ENCODE measurements at regions not wholly inside any gene's neighbourhood (a gene's known extent, or its start where the extent isn't known, plus 50 kb on each side); places are given as distances from the start of the nearest gene placed in this dataset.

DNA sequence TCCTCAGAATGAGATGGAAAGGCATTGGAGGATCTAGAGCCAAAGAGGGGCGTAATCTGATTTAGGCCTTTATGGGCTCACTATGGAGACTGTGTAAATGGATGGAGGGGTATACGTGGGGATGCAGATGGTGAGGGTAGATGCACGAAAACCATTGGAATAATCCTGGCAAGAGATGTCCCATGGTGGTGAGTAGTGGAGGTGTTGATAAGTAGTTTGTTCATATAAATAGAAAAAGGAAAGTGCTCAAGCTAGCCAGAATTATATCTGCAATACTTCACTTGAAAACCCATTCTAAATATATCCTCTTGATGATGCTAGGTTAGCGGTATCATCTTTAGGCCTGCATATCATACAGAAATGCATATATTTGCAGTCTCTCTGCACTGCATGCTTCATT lies 459.7 kb downstream of the CDH2 start:
- no peak for DNase-seq (ENCODE audit: low read depth)
- Histone ChIP-seq H3K27me3 (ENCODE audit: control insufficient read depth, insufficient read depth, low read length) (no peaks in the 10 kb centered on the region), H3K36me3 (ENCODE audit: control insufficient read depth, insufficient read depth, low read length) (no peaks in the 10 kb centered on the region), H3K4me3 (ENCODE audit: low read depth, low read length) (no peak overlapping the region)
- FAIRE-seq: no peak
- TF ChIP-seq, protein P1, sequence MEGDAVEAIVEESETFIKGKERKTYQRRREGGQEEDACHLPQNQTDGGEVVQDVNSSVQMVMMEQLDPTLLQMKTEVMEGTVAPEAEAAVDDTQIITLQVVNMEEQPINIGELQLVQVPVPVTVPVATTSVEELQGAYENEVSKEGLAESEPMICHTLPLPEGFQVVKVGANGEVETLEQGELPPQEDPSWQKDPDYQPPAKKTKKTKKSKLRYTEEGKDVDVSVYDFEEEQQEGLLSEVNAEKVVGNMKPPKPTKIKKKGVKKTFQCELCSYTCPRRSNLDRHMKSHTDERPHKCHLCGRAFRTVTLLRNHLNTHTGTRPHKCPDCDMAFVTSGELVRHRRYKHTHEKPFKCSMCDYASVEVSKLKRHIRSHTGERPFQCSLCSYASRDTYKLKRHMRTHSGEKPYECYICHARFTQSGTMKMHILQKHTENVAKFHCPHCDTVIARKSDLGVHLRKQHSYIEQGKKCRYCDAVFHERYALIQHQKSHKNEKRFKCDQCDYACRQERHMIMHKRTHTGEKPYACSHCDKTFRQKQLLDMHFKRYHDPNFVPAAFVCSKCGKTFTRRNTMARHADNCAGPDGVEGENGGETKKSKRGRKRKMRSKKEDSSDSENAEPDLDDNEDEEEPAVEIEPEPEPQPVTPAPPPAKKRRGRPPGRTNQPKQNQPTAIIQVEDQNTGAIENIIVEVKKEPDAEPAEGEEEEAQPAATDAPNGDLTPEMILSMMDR (IDR thresholded peaks at IDR 0.05; ENCODE audit: insufficient read depth, low read length, severe bottlenecking): no peak

DNA sequence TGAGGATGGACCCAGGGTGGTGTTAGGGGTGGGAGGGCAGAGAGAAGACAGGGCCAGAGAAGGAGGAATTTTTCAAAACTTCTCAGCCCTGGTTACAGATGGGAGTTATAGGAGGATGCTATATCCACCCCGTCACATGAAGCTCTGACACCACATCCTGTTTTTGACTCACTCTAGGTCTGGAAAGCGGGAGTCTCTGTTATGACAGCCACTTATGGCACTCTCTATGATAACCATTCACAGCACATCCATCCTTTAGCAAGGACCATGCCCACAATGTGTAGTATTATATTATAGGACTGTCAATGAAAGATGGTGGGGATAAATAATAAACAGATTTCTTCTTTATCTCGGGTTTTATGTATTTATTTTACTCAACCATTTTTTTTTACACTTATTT lies 461.2 kb downstream of the CDH2 start:
- H3K36me3 ChIP-seq (ENCODE audit: control insufficient read depth, insufficient read depth, low read length): no peaks in the 10 kb centered on the region
- no peak for FAIRE-seq

DNA sequence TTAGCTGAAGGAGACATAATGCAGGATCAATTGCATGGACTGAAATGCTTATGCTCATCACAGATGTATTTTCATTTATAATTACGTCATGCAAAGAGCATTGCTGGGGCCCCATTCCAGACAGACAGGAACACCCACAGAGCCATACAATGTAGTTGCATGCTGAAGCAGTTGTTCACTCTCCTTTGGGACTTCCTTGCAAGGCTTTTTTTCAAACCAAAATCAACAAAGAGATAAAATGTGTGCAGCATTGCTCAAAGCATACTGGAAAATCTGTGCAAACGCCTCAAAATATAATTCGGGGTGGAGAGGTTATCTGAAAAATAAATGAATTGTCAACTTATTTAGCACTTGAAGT lies 463.2 kb downstream of the CDH2 start:
- H3K4me3 ChIP-seq (ENCODE audit: low read depth, low read length): no peak overlapping the region
- no peaks in the 10 kb centered on the region for H3K27me3 ChIP-seq (ENCODE audit: control insufficient read depth, insufficient read depth, low read length)
- no peaks in the 10 kb centered on the region for H3K36me3 ChIP-seq (ENCODE audit: control insufficient read depth, insufficient read depth, low read length)
- TF ChIP-seq, protein P1 (IDR thresholded peaks at IDR 0.05; ENCODE audit: insufficient read depth, low read length, severe bottlenecking): no peak
- FAIRE-seq: no peak
- DNase-seq (ENCODE audit: low read depth): peak; percentile 10

More for the DNA sequence above, 461.2 kb downstream of the CDH2 start:
- Histone ChIP-seq H3K4me3 (ENCODE audit: low read depth, low read length) (no peak overlapping the region), H3K27me3 (ENCODE audit: control insufficient read depth, insufficient read depth, low read length) (no peaks in the 10 kb centered on the region)
- TF ChIP-seq, protein P1 (IDR thresholded peaks at IDR 0.05; ENCODE audit: insufficient read depth, low read length, severe bottlenecking): no peak
- no peak for DNase-seq (ENCODE audit: low read depth)

DNA sequence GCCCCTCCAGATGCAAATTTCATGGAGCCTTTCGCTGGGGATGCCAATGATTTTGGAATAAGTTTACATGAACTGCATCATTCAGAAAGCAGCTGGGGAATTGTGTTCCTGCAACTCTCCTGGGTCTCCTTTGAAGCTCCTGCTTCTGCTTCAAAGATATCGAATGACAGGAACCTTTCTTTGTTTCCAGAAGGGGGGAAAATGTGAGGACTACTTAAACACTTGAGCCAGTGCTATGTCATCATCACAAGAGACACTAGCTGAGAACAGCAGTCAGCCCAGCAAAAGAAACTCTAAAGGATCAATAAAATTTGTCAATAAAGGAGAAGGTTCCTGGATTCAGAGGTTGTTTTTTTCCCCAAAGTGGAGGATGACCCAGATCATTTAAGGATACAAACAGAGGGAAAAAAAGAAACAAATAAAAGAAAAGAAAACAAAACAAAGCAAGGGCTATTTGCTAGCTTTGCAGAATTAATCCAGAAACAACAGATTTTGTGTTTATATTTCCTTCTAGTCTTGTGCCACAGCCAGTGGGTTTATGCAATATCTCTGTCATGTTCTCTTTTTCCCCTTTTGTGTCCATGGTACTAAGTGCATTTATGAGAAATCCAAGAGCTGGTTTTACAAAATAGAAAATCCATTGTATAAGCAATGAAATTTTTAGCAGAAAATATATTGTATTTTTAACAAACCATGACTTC lies 463.7 kb downstream of the CDH2 start:
- FAIRE-seq (no peak), DNase-seq (ENCODE audit: low read depth) (no peak)
- H3K4me3 ChIP-seq (ENCODE audit: low read depth, low read length): no peak overlapping the region
- TF ChIP-seq, protein P1 (IDR thresholded peaks at IDR 0.05; ENCODE audit: insufficient read depth, low read length, severe bottlenecking): no peak
- no peaks in the 10 kb centered on the region for H3K36me3 ChIP-seq (ENCODE audit: control insufficient read depth, insufficient read depth, low read length)
- H3K27me3 ChIP-seq (ENCODE audit: control insufficient read depth, insufficient read depth, low read length): no peaks in the 10 kb centered on the region

DNA sequence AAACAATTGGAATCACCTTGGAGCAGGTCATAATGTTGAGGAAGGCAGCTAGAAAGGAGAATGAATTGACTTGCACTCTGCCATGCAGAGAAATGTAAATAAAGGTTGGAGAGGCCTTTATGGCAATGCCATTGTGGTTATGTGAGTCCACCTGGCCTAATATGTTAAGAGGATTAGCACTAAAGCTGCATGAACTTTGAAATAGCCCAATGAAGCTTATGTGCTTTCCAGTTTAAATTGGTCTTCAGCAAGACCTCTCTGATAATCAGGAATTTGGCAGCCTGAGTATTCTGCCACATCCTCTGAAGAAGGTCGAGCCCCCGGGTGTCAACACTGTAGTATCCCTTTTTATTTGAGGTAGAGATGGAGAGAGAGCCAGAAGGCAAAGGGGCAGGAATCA lies 464.9 kb downstream of the CDH2 start:
- no peaks in the 10 kb centered on the region for H3K36me3 ChIP-seq (ENCODE audit: control insufficient read depth, insufficient read depth, low read length)
- DNase-seq (ENCODE audit: low read depth): no peak
- no peak overlapping the region for H3K4me3 ChIP-seq (ENCODE audit: low read depth, low read length)
- TF ChIP-seq, protein P1 (IDR thresholded peaks at IDR 0.05; ENCODE audit: insufficient read depth, low read length, severe bottlenecking): no peak
- H3K27me3 ChIP-seq (ENCODE audit: control insufficient read depth, insufficient read depth, low read length): no peaks in the 10 kb centered on the region
- FAIRE-seq: no peak

DNA sequence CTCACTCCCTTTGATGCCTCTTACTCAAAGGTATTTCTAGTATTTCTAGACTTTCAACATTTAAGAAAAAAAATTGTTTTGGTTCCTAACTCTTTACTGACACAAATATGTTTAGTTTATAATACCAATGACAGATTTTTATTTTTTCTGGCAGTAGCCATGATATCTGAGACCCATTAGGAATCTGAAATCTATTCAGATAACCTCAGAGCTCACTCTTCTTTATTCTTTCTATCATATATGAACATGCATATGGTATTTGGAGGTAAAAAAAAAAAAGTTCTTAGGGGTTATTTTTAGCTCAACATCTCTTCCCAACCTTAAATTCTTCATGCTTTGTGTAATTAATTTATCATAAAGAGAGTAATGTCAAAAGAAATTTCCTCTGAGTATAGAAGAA lies 465.5 kb downstream of the CDH2 start:
- H3K27me3 ChIP-seq (ENCODE audit: control insufficient read depth, insufficient read depth, low read length): no peaks in the 10 kb centered on the region
- H3K4me3 ChIP-seq (ENCODE audit: low read depth, low read length): no peak overlapping the region
- H3K36me3 ChIP-seq (ENCODE audit: control insufficient read depth, insufficient read depth, low read length): no peaks in the 10 kb centered on the region
- no peak for FAIRE-seq
- TF ChIP-seq, protein P1 (IDR thresholded peaks at IDR 0.05; ENCODE audit: insufficient read depth, low read length, severe bottlenecking): no peak
- DNase-seq (ENCODE audit: low read depth): no peak

Data from bronchial epithelial cell (primary cell).